Stimulated activated CD8-positive, alpha-beta memory T cell treated with anti-CD3 and anti-CD28 coated beads, Interleukin-7, amount 100 ng/mL, for 4 hours (primary cell): ENCODE measurements at regions not wholly inside any gene's neighbourhood (a gene's known extent, or its start where the extent isn't known, plus 50 kb on each side); places are given as distances from the start of the nearest gene placed in this dataset.

Source experiments
- DNase-seq, 2 donors: peaks; one replicate each; pipeline ENCODE4 v3.0.0-alpha.2; 2020; ENCODE audit warnings: low read depth in 2 of 2

- no peak for DNase-seq
Observed at GRCh38 chr11:15485432-15485831, 370.7 kb downstream of the INSC start.

GRCh38 chr11:15489281-15489680 lies 374.6 kb downstream of the INSC start:
- no peak for DNase-seq

GRCh38 chr11:15490535-15490934 lies 375.8 kb downstream of the INSC start:
- no peak for DNase-seq

GRCh38 chr11:15493066-15493465 lies 378.3 kb downstream of the INSC start:
- no peak for DNase-seq

GRCh38 chr11:15493921-15494620 lies 379.3 kb downstream of the INSC start:
- no peak for DNase-seq

GRCh38 chr11:15494740-15495139 lies 380.0 kb downstream of the INSC start:
- DNase-seq: no peak

- no peak for DNase-seq
Observed at GRCh38 chr11:15495462-15495861, 380.7 kb downstream of the INSC start.

GRCh38 chr11:15497366-15497765 lies 382.6 kb downstream of the INSC start:
- no peak for DNase-seq

GRCh38 chr11:15499674-15500073 lies 385.0 kb downstream of the INSC start:
- no peak for DNase-seq

- no peak for DNase-seq
Observed at GRCh38 chr11:15500643-15501042, 385.9 kb downstream of the INSC start.

- DNase-seq: no peak
Observed at GRCh38 chr11:15501566-15501965, 386.8 kb downstream of the INSC start.

GRCh38 chr11:15505155-15505554 lies 390.4 kb downstream of the INSC start:
- DNase-seq: no peak

GRCh38 chr11:15507592-15507991 lies 392.9 kb downstream of the INSC start:
- DNase-seq: no peak

GRCh38 chr11:15509082-15509481 lies 394.4 kb downstream of the INSC start:
- no peak for DNase-seq

GRCh38 chr11:15519124-15519791 lies 404.5 kb downstream of the INSC start:
- no peak for DNase-seq

- no peak for DNase-seq
Observed at GRCh38 chr11:15519911-15520310, 405.2 kb downstream of the INSC start.

- no peak for DNase-seq
Observed at GRCh38 chr11:15523543-15523942, 408.8 kb downstream of the INSC start.

GRCh38 chr11:15525582-15525981 lies 410.9 kb downstream of the INSC start:
- DNase-seq: no peak

- DNase-seq: no peak
Observed at GRCh38 chr11:15526032-15526431, 411.3 kb downstream of the INSC start.

GRCh38 chr11:15526859-15527450 lies 412.2 kb downstream of the INSC start:
- no peak for DNase-seq

- DNase-seq: no peak
Observed at GRCh38 chr11:15532432-15532831, 417.7 kb downstream of the INSC start.

- DNase-seq: no peak
Observed at GRCh38 chr11:15534266-15534665, 419.5 kb downstream of the INSC start.

GRCh38 chr11:15535414-15535813 lies 420.7 kb downstream of the INSC start:
- no peak for DNase-seq
